Hematopoietic multipotent progenitor cell treated with erythropoietin and hydrocortisone succinate and interleukin-3 and kit ligand, for 4 days (in vitro differentiated cells): ENCODE measurements at regions not wholly inside any gene's neighbourhood (a gene's known extent, or its start where the extent isn't known, plus 50 kb on each side); places are given as distances from the start of the nearest gene placed in this dataset.

ENCODE experiments used
- DNase-seq: peaks from one replicate; pipeline ENCODE4 v3.0.0-alpha.2; 2015

- no peak for DNase-seq
These were observed 194.0 kb upstream of the KIRREL3 start for GRCh38 chr11:127194521-127194920.

GRCh38 chr11:127193950-127194349 is 193.4 kb upstream of the KIRREL3 start:
- DNase-seq, result no peak

DNA sequence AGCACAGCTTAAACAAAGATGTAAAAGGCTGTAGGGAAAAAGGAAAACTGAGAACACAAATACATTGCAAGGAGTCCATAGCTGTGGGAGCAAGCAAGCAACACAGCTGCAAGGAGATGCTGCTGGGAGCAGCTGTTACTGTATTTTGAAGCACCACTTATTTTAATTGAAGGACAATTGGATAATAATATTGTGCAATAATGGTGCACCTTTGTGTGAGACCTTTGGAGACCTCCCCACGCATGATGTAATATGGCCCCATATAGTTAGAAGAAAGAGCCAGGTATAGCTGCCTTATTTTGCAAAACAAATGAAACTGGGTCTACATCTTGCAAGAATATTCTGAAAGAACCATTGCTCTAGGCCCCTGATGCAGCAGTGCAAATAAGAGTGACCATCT is 191.1 kb upstream of the KIRREL3 start:
- DNase-seq, result no peak

DNA sequence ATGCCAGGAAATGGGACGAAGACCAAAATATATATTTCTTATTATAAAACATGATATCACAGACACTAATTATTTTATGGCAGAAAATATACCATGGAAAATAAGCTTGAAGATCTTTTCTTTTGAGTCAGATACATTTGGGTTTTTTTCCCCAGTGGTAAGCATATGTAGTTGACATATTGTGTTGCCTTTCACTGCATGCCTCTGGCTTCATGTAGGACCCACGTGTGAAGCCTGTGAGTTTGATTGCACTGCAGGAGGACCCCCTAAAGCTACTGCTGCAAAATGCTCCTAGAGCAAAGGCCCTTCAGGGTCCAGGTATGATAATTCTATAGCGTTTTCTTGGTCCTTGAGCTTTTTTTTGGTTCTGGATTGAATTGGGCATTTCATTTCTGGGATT is 190.7 kb upstream of the KIRREL3 start:
- DNase-seq, result no peak

GRCh38 chr11:127182586-127183203 is 182.1 kb upstream of the KIRREL3 start:
- no peak for DNase-seq

DNA sequence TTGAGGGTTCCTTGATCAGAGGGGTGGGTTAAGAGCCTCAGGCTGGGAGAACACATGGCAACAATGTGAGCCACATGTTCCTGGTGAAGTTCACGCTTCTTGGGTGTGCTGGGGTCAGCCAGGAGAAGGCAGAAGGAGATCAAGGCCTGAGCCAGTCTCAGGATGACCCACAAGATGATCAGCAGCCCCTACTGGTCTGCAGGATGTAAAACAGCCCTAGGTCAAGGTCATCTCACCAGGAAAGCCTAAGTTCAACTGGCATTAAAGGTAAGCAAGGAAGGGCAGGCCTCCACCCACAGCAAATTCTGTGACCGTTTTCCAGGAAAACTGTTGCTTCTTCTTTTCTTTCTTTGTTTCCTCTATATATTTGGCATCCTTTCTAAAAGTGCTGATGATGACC is 156.7 kb upstream of the KIRREL3 start:
- no peak for DNase-seq

DNA sequence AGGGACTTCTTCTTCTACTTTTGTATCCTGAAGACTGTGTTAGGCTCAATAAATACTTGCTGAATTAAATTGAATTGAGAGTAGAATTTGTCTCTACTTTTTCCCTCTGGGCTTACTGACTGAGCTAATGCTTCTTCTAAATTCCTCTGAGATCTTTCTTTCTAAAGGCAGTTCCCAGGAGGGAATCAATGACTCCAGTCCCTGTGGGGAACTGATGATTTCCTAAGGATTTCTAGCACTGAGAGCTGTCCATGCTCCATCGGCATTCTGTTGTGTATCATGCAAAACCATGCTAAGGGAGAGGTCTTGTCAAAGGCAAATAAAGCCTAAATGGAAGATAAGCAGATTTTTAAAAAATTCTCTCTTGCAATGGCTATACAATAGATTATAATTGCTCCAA is 148.8 kb upstream of the KIRREL3 start:
- no peak for DNase-seq

- no peak for DNase-seq
These were observed 142.7 kb upstream of the KIRREL3 start for GRCh38 chr11:127143251-127143650.

DNA sequence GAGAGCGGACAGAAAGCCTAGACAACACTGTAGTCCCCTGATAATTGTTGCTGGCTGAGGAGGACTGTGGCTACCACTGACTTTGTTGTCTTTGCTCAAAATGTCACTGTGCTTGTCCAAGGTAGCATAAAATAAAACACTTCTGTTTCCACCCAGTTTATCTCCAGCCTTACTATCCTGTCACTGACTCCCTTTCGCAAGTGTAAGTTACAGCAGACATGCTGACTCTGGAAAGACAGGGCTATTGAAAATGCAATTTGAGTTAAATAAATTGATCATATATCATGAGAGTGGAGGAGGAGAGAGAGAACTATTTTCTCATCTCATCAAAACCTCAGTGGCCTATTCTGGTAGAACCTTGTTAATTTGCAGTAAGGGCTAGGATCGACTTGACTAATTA is 138.0 kb upstream of the KIRREL3 start:
- no peak for DNase-seq

DNA sequence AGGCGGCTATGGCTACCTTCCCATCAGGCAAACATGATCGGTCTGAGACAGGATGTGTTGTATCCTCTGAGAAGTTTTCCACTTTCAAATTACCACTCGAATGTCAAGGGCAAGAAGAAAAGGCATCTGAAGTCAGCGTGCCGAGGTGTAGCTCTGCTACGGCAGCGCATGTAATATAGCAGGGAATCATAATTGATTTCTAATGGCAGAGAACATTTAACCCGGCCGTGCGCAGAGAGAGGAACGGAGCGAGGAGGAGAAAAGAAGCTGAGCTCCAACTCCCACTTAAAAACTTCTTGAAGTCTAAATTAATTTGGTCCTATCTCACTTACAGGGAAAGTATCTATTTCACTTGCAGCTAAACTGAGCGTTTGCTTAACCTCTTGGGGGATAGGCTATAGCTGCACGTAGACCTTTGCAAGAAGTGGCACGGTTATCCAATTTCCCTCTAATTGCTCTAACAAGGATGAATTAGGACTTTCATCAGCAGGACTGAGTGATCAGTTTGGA is 137.3 kb upstream of the KIRREL3 start:
- no peak for DNase-seq

DNA sequence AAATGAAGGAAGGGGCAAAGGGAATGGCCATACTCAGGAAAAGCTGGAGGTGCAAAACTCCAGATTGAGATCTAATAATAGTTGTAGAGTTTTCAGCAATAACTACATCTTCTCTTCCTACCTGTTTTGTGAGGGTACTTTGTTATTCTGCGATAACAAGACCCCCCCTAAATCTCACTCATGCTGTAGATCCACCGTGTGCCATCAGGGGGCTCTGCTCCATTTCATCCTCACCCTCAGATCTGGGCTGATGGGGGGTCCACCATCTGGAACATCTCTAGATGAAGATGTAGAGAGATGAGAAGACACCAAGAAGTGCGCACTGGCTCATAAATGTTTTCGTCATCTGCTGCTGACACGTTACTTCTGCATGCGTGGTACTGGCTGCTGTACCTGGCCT is 135.9 kb upstream of the KIRREL3 start:
- no peak for DNase-seq

DNA sequence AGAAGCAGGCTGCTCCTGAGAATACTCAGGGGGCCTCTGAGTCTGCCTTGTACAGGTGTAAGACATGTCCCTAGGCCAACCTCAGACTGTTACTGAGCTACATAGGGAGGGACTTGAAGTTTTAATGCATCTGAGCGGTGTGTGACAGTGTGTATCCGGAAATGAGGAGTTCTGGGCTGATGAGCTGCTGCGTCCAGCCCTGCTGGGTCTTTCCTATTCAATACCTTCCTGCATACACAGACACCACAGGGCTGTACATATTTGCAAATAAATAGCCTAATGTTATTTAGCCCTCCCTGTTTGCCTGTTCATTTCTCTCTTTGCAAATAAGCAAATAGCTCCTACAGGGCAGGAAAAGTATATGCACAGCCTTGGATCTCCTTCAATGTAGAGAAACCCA is 134.7 kb upstream of the KIRREL3 start:
- no peak for DNase-seq

DNA sequence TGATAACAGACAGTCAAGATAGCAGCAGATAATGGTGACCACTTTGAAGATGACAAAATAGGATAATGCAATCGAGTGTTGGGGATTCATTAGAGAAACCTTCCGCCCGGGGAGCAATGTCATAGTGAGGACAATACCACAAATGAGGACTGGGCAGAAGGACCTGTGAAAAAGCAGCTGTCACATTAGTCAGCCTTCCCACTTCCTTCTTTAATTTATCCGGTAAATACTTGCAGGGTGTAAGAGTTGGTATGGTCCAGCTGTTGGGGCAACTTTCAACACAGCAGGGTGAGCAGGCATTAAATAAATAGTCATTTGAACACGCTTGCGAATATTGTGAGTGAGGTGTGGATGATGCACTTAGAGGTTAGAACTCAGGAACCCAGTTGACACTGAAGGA is 132.5 kb upstream of the KIRREL3 start:
- DNase-seq, result peak; percentile 33

DNA sequence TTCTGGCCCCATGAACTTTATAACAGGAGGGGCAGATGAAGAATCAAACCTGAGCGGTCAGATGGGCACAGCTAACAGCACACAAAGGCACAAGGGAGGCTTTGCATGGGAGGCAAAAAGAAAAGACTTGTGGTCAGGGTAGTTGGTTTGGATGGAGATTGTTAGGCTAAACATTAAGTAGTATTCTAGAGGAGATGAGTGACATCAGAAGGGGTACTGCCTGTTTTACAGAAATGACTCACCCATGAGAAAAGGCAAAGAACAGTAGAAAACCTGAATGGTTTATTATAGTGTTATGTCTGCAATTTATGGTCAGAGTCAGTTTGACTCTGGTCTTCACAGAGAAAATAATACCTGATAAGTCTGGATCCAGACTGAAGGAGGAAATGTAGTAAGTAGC is 129.8 kb upstream of the KIRREL3 start:
- no peak for DNase-seq

GRCh38 chr11:127126986-127127385 is 126.4 kb upstream of the KIRREL3 start:
- DNase-seq, result no peak

DNA sequence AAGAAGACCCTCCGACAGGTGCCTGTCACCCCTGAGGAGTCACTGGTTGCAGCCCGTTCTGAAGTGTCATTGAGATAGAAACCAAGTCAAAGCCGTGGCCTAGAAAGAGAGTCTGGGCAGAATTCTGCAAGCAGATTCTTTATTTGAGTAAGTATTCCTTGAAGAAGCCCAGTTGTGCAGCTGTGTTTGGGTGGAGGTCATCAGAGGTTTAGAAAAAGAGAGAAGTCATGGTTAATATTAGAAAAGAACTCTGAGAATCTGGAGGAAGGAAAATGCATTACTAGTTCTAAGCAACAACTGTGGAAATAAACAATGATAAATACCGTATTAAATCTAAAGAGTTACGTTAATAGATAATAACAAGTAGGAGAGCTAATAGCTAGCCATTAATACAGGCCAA is 118.8 kb upstream of the KIRREL3 start:
- no peak for DNase-seq

- DNase-seq, result no peak
These were observed 118.2 kb upstream of the KIRREL3 start for GRCh38 chr11:127118811-127119210.

DNA sequence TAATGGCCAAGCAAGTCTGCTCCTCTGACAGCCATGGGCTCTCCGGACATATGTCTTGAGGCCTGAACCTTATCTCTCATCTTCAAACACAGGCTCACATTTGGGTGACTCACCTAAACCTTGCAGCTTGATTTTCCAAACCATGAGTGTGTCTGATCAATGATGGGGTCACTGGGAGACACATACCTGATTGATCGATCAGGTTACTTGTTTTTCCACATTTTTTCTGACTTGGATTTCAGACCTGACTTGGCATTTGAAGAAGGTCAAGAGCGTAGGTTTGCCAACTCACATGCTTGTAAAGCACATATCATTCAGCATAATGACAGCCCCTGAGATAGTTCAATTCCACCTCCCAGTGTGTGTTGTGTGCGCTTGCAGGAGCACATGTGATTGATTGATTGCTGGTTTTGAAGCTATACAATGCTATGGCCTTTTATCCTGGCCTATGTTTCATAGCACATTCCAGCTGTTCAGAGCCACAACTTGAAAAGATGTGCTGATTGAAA is 116.7 kb upstream of the KIRREL3 start:
- DNase-seq, result no peak

- DNase-seq, result no peak
These were observed 115.3 kb upstream of the KIRREL3 start for GRCh38 chr11:127115844-127116243.

- no peak for DNase-seq
These were observed 113.5 kb upstream of the KIRREL3 start for GRCh38 chr11:127114035-127114434.

GRCh38 chr11:127110542-127110941 is 110.0 kb upstream of the KIRREL3 start:
- peak; percentile 14 for DNase-seq

DNA sequence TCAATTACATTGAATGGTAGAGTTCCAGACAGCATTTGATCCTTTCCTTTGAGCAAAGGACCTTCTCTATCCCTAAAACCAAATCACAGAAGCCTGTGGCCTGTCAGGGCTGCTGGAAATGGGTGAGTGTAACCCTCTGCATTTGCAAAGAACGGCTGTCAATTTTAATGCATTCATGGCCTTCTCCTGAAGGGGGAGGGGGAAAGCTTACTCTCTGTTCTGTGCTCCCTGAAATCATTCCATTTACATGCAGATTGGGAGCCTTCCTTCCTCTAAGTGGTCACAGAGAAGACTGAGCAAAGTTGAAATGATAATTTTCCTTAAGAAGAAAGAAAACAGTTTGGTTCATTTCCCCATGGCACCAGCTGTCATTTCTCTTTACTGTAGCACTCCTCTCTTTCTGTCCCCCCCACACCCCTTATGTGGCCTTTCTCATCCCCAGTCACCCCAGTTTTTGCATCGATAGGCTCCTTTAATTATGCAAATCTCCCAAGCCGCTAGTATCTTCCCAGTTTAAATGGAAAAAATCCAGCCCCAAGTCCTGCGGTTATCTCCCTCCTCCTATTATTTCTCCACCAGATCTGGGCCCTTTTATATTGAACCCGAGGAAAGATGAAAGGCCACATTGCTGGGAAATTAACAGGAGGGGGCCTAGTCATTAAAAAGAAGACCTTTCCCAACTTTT is 109.4 kb upstream of the KIRREL3 start:
- DNase-seq, result no peak

- DNase-seq, result no peak
These were observed 108.3 kb upstream of the KIRREL3 start for GRCh38 chr11:127108838-127109237.

DNA sequence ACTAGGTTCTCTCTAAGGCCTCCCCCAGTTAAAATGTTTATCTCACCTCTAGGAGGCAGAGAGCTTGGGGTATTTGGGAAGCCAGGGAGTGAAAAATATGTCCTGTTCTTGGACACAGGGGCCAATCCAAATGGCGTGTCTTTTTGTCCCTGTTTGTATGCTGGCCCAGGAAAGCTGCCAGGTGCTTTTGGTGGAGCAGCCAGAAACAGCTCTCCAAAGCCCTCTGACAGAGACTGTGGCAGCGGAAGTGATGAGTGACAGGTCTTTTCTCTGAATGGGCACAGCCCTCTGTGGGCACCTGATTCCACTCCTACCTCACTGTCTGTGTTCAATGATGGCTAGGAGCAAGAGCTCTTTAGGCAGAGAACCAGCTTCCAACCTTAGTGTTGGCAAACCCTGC is 106.4 kb upstream of the KIRREL3 start:
- DNase-seq, result no peak
